WI38 (cell line): ENCODE measurements at regions not wholly inside any gene's neighbourhood (a gene's known extent, or its start where the extent isn't known, plus 50 kb on each side); places are given as distances from the start of the nearest gene placed in this dataset.

ENCODE experiments used
- H3K4me3 ChIP-seq: 2 replicates; pipeline ENCODE4 v1.5.1; 2011; ENCODE audit warnings: low read depth, mild to moderate bottlenecking, control low read depth, low read length
- TF ChIP-seq, protein P1 (sequence below): IDR thresholded peaks from 2 replicates; pipeline ENCODE4 v1.5.1; 2012; ENCODE audit warnings: low read depth, mild to moderate bottlenecking, control low read depth, low read length

DNA sequence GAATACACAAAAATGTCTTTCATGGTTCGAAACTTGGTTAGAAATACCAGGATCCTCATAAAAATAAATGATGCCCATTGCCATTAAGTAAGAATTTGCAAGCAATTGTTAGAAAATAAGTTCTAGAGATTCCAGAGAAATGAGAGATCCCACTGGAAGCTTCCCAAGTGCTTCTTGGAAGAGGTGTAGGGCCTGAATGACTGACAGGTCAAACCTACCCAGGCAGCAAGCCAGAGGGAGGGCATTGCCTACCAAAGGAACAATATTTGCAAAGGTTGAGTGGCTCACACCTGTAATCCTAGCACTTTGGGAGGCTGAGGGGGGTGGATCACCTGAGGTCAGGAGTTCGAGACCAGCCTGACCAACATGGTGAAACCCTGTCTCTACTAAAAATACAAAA is 777.0 kb upstream of the WWC1 start:
- TF ChIP-seq, protein P1, sequence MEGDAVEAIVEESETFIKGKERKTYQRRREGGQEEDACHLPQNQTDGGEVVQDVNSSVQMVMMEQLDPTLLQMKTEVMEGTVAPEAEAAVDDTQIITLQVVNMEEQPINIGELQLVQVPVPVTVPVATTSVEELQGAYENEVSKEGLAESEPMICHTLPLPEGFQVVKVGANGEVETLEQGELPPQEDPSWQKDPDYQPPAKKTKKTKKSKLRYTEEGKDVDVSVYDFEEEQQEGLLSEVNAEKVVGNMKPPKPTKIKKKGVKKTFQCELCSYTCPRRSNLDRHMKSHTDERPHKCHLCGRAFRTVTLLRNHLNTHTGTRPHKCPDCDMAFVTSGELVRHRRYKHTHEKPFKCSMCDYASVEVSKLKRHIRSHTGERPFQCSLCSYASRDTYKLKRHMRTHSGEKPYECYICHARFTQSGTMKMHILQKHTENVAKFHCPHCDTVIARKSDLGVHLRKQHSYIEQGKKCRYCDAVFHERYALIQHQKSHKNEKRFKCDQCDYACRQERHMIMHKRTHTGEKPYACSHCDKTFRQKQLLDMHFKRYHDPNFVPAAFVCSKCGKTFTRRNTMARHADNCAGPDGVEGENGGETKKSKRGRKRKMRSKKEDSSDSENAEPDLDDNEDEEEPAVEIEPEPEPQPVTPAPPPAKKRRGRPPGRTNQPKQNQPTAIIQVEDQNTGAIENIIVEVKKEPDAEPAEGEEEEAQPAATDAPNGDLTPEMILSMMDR, result no peak
- no peak overlapping the region for H3K4me3 ChIP-seq

DNA sequence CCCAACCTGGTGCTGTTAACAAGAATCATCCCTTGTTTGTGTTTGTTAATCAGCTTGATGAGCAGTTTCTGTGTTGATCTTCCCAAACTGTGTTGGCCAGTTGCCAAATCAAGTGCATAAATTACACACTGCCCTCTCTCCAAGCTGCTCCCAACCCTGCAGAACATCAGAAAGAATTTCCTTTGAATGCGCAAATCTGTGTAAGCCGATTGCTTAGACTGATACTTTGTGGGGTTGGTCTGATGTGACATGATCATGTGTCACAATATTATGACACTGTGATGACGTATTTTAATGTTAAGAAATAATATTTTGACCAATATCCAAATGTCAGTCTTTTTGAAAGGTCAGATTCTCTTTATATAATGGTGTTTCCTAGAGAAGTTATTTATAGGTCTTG is 766.4 kb upstream of the WWC1 start:
- no peak overlapping the region for H3K4me3 ChIP-seq
- TF ChIP-seq, protein P1, result no peak

DNA sequence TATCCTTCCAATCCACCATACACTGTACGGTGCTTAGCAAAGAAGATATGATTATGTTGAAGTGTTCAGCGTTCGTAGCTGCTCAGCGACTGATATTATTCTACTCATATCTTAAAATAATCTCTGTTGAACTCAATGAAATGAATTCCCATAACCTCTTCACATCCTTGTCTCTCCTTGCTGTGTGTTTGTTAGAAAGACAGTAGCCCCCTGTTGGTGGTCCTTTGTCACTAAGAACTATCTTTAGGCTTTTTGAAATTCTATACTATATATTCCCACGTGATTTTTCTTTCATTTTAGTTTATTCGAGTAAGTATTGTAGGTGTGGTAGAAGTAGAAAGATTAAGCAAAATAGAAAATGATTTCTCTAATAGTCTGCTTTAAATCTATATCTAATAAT is 762.8 kb upstream of the WWC1 start:
- TF ChIP-seq, protein P1, result no peak

DNA sequence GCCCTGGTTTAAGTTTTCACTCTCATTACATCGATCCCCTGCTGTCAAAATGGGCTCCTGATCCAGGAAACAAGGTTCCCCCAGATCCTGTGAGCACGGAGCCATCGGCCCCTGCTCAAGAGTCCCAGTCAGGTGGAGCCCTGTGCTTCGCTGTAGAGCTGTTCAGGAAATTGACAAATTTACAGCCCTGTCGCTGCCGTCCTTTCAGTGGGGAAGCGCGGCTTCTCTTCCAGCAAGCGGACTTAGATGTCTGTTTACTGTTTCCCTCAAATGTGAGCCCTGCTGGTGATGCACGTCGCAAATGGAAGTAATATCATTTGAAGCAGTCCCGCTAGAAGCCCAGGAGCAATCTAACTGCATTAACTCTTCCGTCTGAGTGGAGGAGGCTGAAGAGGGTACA is 760.9 kb upstream of the WWC1 start:
- TF ChIP-seq, protein P1, result no peak
- H3K4me3 ChIP-seq, result no peak overlapping the region

More for the DNA sequence above, 762.8 kb upstream of the WWC1 start:
- H3K4me3 ChIP-seq, result no peak overlapping the region

DNA sequence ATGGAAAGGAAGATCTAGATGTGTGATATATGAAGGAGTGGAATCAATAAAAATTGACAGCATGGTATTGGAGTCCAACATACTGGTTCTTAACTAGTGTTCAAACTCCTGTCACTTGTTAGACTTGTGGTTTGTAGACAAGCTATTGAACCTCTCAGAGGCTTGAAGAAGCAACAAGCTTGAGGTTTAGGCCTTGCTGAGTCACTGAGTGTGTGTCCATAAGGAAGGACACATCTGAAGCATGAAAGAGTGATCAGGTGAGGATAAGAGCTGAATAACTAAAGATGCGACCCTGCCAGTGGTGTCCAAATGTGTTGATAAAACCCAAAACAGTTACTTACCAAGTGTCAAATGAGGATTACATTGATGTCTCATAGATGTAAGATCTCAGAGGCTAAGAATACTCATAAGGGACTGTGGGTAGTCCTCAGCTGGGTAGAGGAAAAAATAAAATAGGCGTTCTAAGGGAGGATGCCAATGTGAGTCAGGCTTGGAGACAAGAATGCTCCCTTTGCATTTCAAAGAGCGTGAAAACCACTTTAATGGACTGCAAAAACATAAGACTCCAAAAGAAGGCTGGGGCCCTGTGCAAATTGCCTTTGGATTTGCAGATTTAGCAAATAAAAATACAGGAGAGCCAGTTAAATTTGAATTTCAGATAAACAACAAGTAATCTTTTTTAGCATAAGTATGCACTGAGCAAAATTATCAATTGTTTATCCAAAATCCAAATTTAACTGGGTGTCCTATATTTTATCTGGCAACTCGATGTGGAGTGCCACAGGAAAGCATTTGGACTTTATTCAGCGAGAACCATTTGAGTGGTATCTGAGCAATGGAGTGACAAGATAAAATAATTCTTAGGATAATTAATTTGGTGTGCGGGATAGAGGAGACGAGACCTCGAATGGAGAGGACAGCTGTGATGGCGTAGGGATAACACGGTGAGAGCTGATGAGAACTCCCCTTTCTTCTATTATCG is 757.3 kb upstream of the WWC1 start:
- H3K4me3 ChIP-seq, result no peak overlapping the region
- TF ChIP-seq, protein P1, result no peak

DNA sequence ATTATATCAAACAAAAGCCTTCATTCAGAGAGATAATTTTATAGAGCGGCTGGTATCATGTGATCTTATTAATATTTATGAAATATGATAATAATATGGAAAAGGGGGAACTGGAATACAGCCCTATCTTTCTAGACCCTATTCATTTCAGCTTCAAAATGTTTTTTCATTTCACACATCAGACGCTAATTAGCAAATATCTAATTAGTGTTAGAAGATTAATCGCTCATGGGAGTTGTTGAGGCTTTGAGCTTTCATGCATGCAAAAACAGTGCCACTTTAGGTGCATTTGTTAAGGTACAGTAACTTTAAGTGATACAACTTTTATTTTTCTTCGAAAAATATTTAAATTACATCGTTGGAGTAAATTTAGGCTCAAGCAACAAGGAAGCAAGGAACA is 751.7 kb upstream of the WWC1 start:
- TF ChIP-seq, protein P1, result no peak
- H3K4me3 ChIP-seq, result no peak overlapping the region

DNA sequence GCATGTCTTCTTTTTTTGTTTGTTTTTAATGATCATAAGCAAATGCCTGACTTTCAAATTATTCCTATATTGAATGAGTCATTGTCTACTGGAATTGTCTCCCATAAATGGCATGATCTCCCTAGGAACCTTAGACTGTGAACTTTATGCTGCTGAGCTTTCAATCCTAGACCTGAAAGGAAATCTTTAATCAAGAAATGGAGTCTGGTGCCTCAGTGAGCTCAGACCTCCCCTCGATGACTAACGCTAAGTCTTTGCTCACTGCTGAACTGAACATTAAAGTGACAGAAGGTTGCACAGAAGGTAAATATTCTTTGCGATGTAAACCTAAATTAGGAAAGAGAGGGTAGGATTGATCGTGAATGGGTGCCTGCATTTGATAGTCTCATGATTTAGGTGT is 745.2 kb upstream of the WWC1 start:
- H3K4me3 ChIP-seq, result no peak overlapping the region
- TF ChIP-seq, protein P1, result no peak
